Neural cell (in vitro differentiated cells): ENCODE measurements at regions not wholly inside any gene's neighbourhood (a gene's known extent, or its start where the extent isn't known, plus 50 kb on each side); places are given as distances from the start of the nearest gene placed in this dataset.

Experiments used
- H2AFZ ChIP-seq: fragments of 200-600, 300-800 bp; sonication (generic), shearing (Covaris generic); 2 replicates; pipeline ENCODE4 v1.6.0; 2014; ENCODE audit warnings: low read depth, mild to moderate bottlenecking, antibody characterized with exemption, low read length, moderate library complexity
- H3F3A ChIP-seq: fragments of 200-600 bp; shearing (Covaris generic); 2 replicates; pipeline ENCODE4 v1.6.1; 2016; ENCODE audit warnings: mild to moderate bottlenecking, moderate library complexity, mixed read lengths, antibody characterized with exemption, low read length; ENCODE audit not compliant: insufficient read depth, poor library complexity, severe bottlenecking
- H3K27ac ChIP-seq: fragments of 200-600, 300-800 bp; sonication (generic), shearing (Covaris generic); 2 replicates; pipeline ENCODE4 v1.5.1; 2014; ENCODE audit warnings: mild to moderate bottlenecking, low read length, moderate library complexity
- H3K27me3 ChIP-seq: fragments of 300-800, 200-600 bp; sonication (generic), shearing (Covaris generic); 2 replicates; pipeline ENCODE4 v1.6.0; 2014; ENCODE audit warnings: mild to moderate bottlenecking, low read depth, low read length, moderate library complexity; ENCODE audit not compliant: insufficient read depth
- H3K36me3 ChIP-seq: fragments of 300-800, 200-600 bp; sonication (generic), shearing (Covaris generic); 2 replicates; pipeline ENCODE4 v1.5.1; 2014; ENCODE audit warnings: mild to moderate bottlenecking, antibody characterized with exemption, low read length, moderate library complexity; ENCODE audit not compliant: insufficient read depth
- H3K4me2 ChIP-seq: fragments of 300-800, 200-600 bp; sonication (generic), shearing (Covaris generic); 2 replicates; pipeline ENCODE4 v1.6.0; 2014; ENCODE audit warnings: mild to moderate bottlenecking, low read length
- H3K4me3 ChIP-seq: fragments of 300-800, 200-600 bp; sonication (generic), shearing (Covaris generic); 2 replicates; pipeline ENCODE4 v1.5.1; 2014; ENCODE audit warnings: mild to moderate bottlenecking, low read length, moderate library complexity
- H3K79me2 ChIP-seq: fragments of 200-600 bp; shearing (Covaris generic); replicated peaks from 2 replicates; pipeline ENCODE4 v1.6.0; 2014; ENCODE audit warnings: mild to moderate bottlenecking, low read length, moderate library complexity; ENCODE audit not compliant: insufficient read depth
- H3K9ac ChIP-seq: fragments of 300-800, 200-600 bp; sonication (generic), shearing (Covaris generic); 2 replicates; pipeline ENCODE4 v1.6.1; 2016; ENCODE audit warnings: mild to moderate bottlenecking, low read length, mixed read lengths
- H3K9me2 ChIP-seq: fragments of 200-600 bp; shearing (Covaris generic); 2 replicates; pipeline ENCODE4 v1.6.1; 2016; ENCODE audit warnings: mild to moderate bottlenecking, low read length, mixed read lengths; ENCODE audit not compliant: insufficient read depth
- H3K9me3 ChIP-seq: fragments of 200-600, 300-800 bp; sonication (generic), shearing (Covaris generic); 2 replicates; pipeline ENCODE4 v1.6.1; 2016; ENCODE audit warnings: mild to moderate bottlenecking, mixed run types, low read length, moderate library complexity, mixed read lengths
- H4K20me1 ChIP-seq: fragments of 200-600 bp; shearing (Covaris generic); 2 replicates; pipeline ENCODE4 v1.6.1; 2016; ENCODE audit warnings: mild to moderate bottlenecking, mixed run types; ENCODE audit not compliant: insufficient read depth
- EP300 ChIP-seq: fragments of 450-650 bp; conservative IDR thresholded peaks from 2 replicates; pipeline ENCODE4 v1.6.1; 2014; ENCODE audit warnings: antibody characterized with exemption, mild to moderate bottlenecking, moderate library complexity; ENCODE audit not compliant: poor library complexity, severe bottlenecking
- EZH2 ChIP-seq: fragments of 200-600, 300-800 bp; shearing (Covaris generic), sonication (generic); IDR thresholded peaks from 2 replicates; pipeline ENCODE4 v1.6.1; 2014; ENCODE audit warnings: antibody characterized with exemption, low read length, borderline replicate concordance, mild to moderate bottlenecking; ENCODE audit not compliant: insufficient read depth, poor library complexity, severe bottlenecking
- MXI1 ChIP-seq: fragments of 450-650 bp; conservative IDR thresholded peaks from 2 replicates; pipeline ENCODE4 v1.6.1; 2014; ENCODE audit warnings: antibody characterized with exemption, mild to moderate bottlenecking; ENCODE audit not compliant: poor library complexity, severe bottlenecking
- POLR2AphosphoS5 ChIP-seq: IDR thresholded peaks from 2 replicates; pipeline ENCODE4 v1.6.1; 2012
- RAD21 ChIP-seq: fragments of 450-650 bp; conservative IDR thresholded peaks from 2 replicates; pipeline ENCODE4 v1.6.1; 2014; ENCODE audit warnings: antibody characterized with exemption, mild to moderate bottlenecking, moderate library complexity
- SMC3 ChIP-seq: fragments of 450-650 bp; conservative IDR thresholded peaks from 2 replicates; pipeline ENCODE4 v1.6.1; 2014; ENCODE audit warnings: antibody characterized with exemption, mild to moderate bottlenecking, moderate library complexity; ENCODE audit not compliant: poor library complexity
- TAF1 ChIP-seq: IDR thresholded peaks from 2 replicates; pipeline ENCODE4 v1.6.1; 2012; ENCODE audit warnings: low read depth
- TF ChIP-seq, protein P1 (sequence below): fragments of 450-650 bp; IDR thresholded peaks from 2 replicates; pipeline ENCODE4 v1.5.1; 2014; ENCODE audit warnings: antibody characterized with exemption, mild to moderate bottlenecking, moderate library complexity; ENCODE audit not compliant: poor library complexity, severe bottlenecking
- TF ChIP-seq, protein P2 (sequence below): IDR thresholded peaks from 2 replicates; pipeline ENCODE4 v1.6.1; 2012; ENCODE audit warnings: borderline replicate concordance

- Histone ChIP-seq H3K79me2 (no peaks in the 10 kb centered on the region), H3K9me3 (no peaks in the 10 kb centered on the region), H3K27ac (no peak overlapping the region), H4K20me1 (no peaks in the 10 kb centered on the region), H3K36me3 (no peaks in the 10 kb centered on the region), H3K4me3 (no peak overlapping the region), H2AFZ (no peak overlapping the region), H3K4me2 (no peak overlapping the region), H3K9me2 (no peaks in the 10 kb centered on the region), H3K9ac (no peak overlapping the region), H3F3A (no peaks in the 10 kb centered on the region), H3K27me3 (no peaks in the 10 kb centered on the region)
- TF ChIP-seq EZH2 (no peak), EP300 (no peak), SMC3 (no peak)
Observed at GRCh38 chr2:186199029-186199428, 287.0 kb upstream of the ZC3H15 start.

GRCh38 chr2:186201371-186201770 is 284.7 kb upstream of the ZC3H15 start:
- H3K4me3 ChIP-seq = no peak overlapping the region
- no peaks in the 10 kb centered on the region for H3K9me2 ChIP-seq
- no peak overlapping the region for H3K27ac ChIP-seq
- TF ChIP-seq, protein P1, sequence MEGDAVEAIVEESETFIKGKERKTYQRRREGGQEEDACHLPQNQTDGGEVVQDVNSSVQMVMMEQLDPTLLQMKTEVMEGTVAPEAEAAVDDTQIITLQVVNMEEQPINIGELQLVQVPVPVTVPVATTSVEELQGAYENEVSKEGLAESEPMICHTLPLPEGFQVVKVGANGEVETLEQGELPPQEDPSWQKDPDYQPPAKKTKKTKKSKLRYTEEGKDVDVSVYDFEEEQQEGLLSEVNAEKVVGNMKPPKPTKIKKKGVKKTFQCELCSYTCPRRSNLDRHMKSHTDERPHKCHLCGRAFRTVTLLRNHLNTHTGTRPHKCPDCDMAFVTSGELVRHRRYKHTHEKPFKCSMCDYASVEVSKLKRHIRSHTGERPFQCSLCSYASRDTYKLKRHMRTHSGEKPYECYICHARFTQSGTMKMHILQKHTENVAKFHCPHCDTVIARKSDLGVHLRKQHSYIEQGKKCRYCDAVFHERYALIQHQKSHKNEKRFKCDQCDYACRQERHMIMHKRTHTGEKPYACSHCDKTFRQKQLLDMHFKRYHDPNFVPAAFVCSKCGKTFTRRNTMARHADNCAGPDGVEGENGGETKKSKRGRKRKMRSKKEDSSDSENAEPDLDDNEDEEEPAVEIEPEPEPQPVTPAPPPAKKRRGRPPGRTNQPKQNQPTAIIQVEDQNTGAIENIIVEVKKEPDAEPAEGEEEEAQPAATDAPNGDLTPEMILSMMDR = no peak
- TF ChIP-seq POLR2AphosphoS5 (no peak), RAD21 (no peak), EZH2 (no peak), EP300 (no peak), TAF1 (no peak), MXI1 (no peak), SMC3 (no peak)
- TF ChIP-seq, protein P2, sequence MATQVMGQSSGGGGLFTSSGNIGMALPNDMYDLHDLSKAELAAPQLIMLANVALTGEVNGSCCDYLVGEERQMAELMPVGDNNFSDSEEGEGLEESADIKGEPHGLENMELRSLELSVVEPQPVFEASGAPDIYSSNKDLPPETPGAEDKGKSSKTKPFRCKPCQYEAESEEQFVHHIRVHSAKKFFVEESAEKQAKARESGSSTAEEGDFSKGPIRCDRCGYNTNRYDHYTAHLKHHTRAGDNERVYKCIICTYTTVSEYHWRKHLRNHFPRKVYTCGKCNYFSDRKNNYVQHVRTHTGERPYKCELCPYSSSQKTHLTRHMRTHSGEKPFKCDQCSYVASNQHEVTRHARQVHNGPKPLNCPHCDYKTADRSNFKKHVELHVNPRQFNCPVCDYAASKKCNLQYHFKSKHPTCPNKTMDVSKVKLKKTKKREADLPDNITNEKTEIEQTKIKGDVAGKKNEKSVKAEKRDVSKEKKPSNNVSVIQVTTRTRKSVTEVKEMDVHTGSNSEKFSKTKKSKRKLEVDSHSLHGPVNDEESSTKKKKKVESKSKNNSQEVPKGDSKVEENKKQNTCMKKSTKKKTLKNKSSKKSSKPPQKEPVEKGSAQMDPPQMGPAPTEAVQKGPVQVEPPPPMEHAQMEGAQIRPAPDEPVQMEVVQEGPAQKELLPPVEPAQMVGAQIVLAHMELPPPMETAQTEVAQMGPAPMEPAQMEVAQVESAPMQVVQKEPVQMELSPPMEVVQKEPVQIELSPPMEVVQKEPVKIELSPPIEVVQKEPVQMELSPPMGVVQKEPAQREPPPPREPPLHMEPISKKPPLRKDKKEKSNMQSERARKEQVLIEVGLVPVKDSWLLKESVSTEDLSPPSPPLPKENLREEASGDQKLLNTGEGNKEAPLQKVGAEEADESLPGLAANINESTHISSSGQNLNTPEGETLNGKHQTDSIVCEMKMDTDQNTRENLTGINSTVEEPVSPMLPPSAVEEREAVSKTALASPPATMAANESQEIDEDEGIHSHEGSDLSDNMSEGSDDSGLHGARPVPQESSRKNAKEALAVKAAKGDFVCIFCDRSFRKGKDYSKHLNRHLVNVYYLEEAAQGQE = no peak
- no peaks in the 10 kb centered on the region for H3F3A ChIP-seq
- no peaks in the 10 kb centered on the region for H3K36me3 ChIP-seq
- no peaks in the 10 kb centered on the region for H3K79me2 ChIP-seq
- H3K9me3 ChIP-seq = no peaks in the 10 kb centered on the region
- H4K20me1 ChIP-seq = no peaks in the 10 kb centered on the region
- H3K27me3 ChIP-seq = no peaks in the 10 kb centered on the region
- no peak overlapping the region for H3K4me2 ChIP-seq
- no peak overlapping the region for H3K9ac ChIP-seq
- H2AFZ ChIP-seq = no peak overlapping the region
